K562 (cell line): ENCODE measurements at regions not wholly inside any gene's neighbourhood (a gene's known extent, or its start where the extent isn't known, plus 50 kb on each side); places are given as distances from the start of the nearest gene placed in this dataset.

Experiments used
- ATAC-seq: fragments of 200-7000 bp; cut with Tn5 transposase; 3 replicates; pipeline ENCODE4 v1.9.1; 2020; ENCODE audit warnings: moderate library complexity
- BruUV-seq: library from RNA; stranded (reverse); fragments of 400-500 nt; replicated peaks from 2 replicates; lab custom pipeline; 2021; lab: Mats Ljungman, UMichigan
- CTCF ChIA-PET: fragments of 300-600 bp; formaldehyde crosslinking; extraction: SDS; loops from one replicate; lab custom pipeline; 2021; ENCODE audit warnings: low intra/inter-chr PET ratio; lab: Yijun Ruan, JAX
- POLR2A ChIA-PET: fragments of 300-600, 350-650 bp; sonication (Branson Sonifier 250); formaldehyde crosslinking; extraction: SDS; loops from one replicate; lab custom pipeline; 2021; ENCODE audit warnings: antibody characterized with exemption, inconsistent platforms; lab: Yijun Ruan, JAX
- DNase-seq, 4 experiments: peaks; one replicate each; pipeline versions ENCODE4 v3.0.0 to v3.0.0-alpha.2; 2011 to 2018; ENCODE audit warnings: low spot score in 3 of 4, mixed read lengths in 3 of 4; ENCODE audit errors: extremely low read depth in 1 of 4
- FAIRE-seq: peaks from 2 replicates; lab custom pipeline; 2011; peaks lifted over from hg19 to GRCh38; lab: Jason Lieb, UNC
- H2AFZ ChIP-seq: 2 replicates; pipeline ENCODE4 v1.6.0; 2011; ENCODE audit warnings: low read depth, low read length, control low read depth, inconsistent platforms
- H3K27ac ChIP-seq: fragments of 200-600 bp; 3 replicates; pipeline ENCODE4 v1.8.0; 2011; ENCODE audit warnings: low read depth, mild to moderate bottlenecking, control low read depth, inconsistent platforms, low read length, moderate library complexity, mixed read lengths; ENCODE audit errors: extremely low read depth
- H3K27me3 ChIP-seq, 2 experiments: fragments of 300-600 bp in 1 of 2; 2 replicates in 1 of 2; 3 replicates in 1 of 2; pipeline versions ENCODE4 v1.6.0 to v1.8.0; 2011; ENCODE audit warnings: inconsistent platforms in 2 of 2, low read length in 2 of 2, mild to moderate bottlenecking in 1 of 2, mixed read lengths in 1 of 2, moderate library complexity in 1 of 2; ENCODE audit not compliant: control insufficient read depth in 2 of 2, insufficient read depth in 2 of 2
- H3K36me3 ChIP-seq: fragments of 300-600 bp; 3 replicates; pipeline ENCODE4 v1.8.0; 2011; ENCODE audit warnings: mild to moderate bottlenecking, low read length, inconsistent platforms; ENCODE audit not compliant: control insufficient read depth, insufficient read depth
- H3K4me1 ChIP-seq, 2 experiments: fragments of 200-600 bp in 1 of 2; replicated peaks in 1 of 2; 2 replicates in 1 of 2; 3 replicates in 1 of 2; pipeline versions ENCODE4 v1.5.1 to v1.8.0; 2011; ENCODE audit warnings: inconsistent platforms in 2 of 2, low read length in 2 of 2, mild to moderate bottlenecking in 1 of 2, mixed read lengths in 1 of 2, moderate library complexity in 1 of 2; ENCODE audit not compliant: control insufficient read depth in 2 of 2, insufficient read depth in 2 of 2
- H3K4me2 ChIP-seq: 2 replicates; pipeline ENCODE4 v1.6.1; 2011; ENCODE audit warnings: low read length, control low read depth, inconsistent platforms, mixed read lengths; ENCODE audit not compliant: insufficient read depth
- H3K4me3 ChIP-seq: fragments of 200-600 bp; sonication (generic), shearing (Covaris generic); 2 replicates; pipeline ENCODE4 v1.5.1; 2016; ENCODE audit warnings: control low read depth, inconsistent platforms
- H3K79me2 ChIP-seq: fragments of 200-600 bp; 3 replicates; pipeline ENCODE4 v1.8.0; 2011; ENCODE audit warnings: low read length, inconsistent platforms; ENCODE audit not compliant: control insufficient read depth, insufficient read depth
- H3K9ac ChIP-seq, 2 experiments: 2 replicates each; pipeline versions ENCODE4 v1.6.0 to v1.6.1; 2011; ENCODE audit warnings: low read depth in 2 of 2, low read length in 2 of 2, control low read depth in 1 of 2, inconsistent platforms in 1 of 2, mild to moderate bottlenecking in 1 of 2, mixed read lengths in 1 of 2; ENCODE audit not compliant: insufficient read depth in 1 of 2
- H3K9me1 ChIP-seq: one replicate; pipeline ENCODE4 v1.6.0; 2011; ENCODE audit warnings: inconsistent platforms, mild to moderate bottlenecking, low read length, moderate library complexity; ENCODE audit not compliant: control insufficient read depth, insufficient read depth
- H3K9me3 ChIP-seq: replicated peaks from 2 replicates; pipeline ENCODE4 v1.5.1; 2011; ENCODE audit warnings: low read depth, low read length, inconsistent platforms; ENCODE audit not compliant: control insufficient read depth, insufficient read depth
- H4K20me1 ChIP-seq: replicated peaks from 2 replicates; pipeline ENCODE4 v1.6.1; 2011; ENCODE audit warnings: low read length, inconsistent platforms, mixed read lengths; ENCODE audit not compliant: control insufficient read depth, insufficient read depth
- HNRNPH1 ChIP-seq: fragments of 200-400 bp; formaldehyde crosslinking; optimal IDR thresholded peaks from 2 replicates; pipeline ENCODE3; 2017; ENCODE audit warnings: low read depth, mild to moderate bottlenecking, low read length, moderate library complexity
- ILF3 ChIP-seq: fragments of 450-650 bp; IDR thresholded peaks from 2 replicates; pipeline ENCODE4 v1.6.1; 2018; ENCODE audit warnings: antibody characterized with exemption, mild to moderate bottlenecking, moderate library complexity, borderline replicate concordance
- POLR2H ChIP-seq: IDR thresholded peaks from 2 replicates; pipeline ENCODE4 v1.6.1; 2016; ENCODE audit warnings: missing genetic modification characterization, low read depth, mild to moderate bottlenecking, control low read depth, missing compliant biosample characterization, moderate library complexity
- POLR3G ChIP-seq: IDR thresholded peaks from 2 replicates; pipeline ENCODE4 v1.6.1; 2011; ENCODE audit not compliant: insufficient read length, insufficient replicate concordance; ENCODE audit errors: extremely low read depth
- SRSF3 ChIP-seq: fragments of 200-400 bp; formaldehyde crosslinking; IDR thresholded peaks from 2 replicates; pipeline ENCODE4 v1.6.1; 2016; ENCODE audit warnings: mild to moderate bottlenecking, low read length, moderate library complexity; ENCODE audit not compliant: insufficient read depth
- WHSC1 ChIP-seq: IDR thresholded peaks from one replicate; pipeline ENCODE4 v1.6.1; 2012; ENCODE audit warnings: low read length, control low read depth, inconsistent platforms
- WGBS: fragments of 100-300 bp; shearing (Covaris generic); methylation state at CpG from one replicate; pipeline ENCODE4 v1.1.6; 2016; ENCODE audit warnings: low coverage, mixed read lengths; ENCODE audit not compliant: insufficient coverage; ENCODE audit errors: missing lambda C conversion rate; 5-methylcytosine and 5-hydroxymethylcytosine counted together
- in situ Hi-C: fragments of 300-500 bp; cut with MboI; formaldehyde crosslinking; loops from 4 replicates; pipeline ENCODE4 v1.15.0; 2018; ENCODE audit warnings: inconsistent platforms, mixed read lengths
- intact Hi-C: fragments of 100-400 bp; cut with micrococcal nuclease; formaldehyde crosslinking; loops from 2 replicates; pipeline ENCODE4 v1.14.2; 2022
- TF ChIP-seq, protein P1 (sequence below): IDR thresholded peaks from 2 replicates; pipeline ENCODE4 v1.6.1; 2011; ENCODE audit not compliant: insufficient read length; ENCODE audit errors: extremely low read depth
- TF ChIP-seq, protein P2 (sequence below): fragments of 450-650 bp; formaldehyde crosslinking; IDR thresholded peaks from 2 replicates; pipeline ENCODE4 v1.4.0; 2022; ENCODE audit warnings: mild to moderate bottlenecking, moderate library complexity

DNA sequence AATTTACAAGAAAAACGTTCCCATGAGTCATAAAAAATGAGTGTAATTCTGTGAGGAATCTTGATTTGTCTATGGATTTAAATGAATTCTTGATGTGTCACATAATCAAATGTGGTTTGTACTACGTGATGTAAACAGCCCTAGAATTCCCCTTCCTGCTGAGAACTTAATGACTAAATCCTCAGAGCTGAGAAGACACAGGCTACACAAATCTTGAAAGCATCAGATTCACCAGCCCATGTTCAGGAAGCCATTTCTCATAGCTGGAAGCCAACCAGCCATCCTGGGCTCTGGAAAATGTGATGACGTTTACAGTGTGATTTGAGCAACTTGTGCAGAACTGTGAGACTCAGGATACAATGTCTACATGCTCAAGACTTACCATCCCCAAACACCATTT lies 193.7 kb upstream of the MME start:
- no peak overlapping the region for H3K9ac ChIP-seq
- H3K4me1 ChIP-seq = peaks cover 0 to 5% of the 10 kb centered on the region in 2 experiments; a peak in 1 of 5 replicates
- no peaks in the 10 kb centered on the region for H3K9me1 ChIP-seq
- in situ Hi-C loops (no loop called here), intact Hi-C loops (no loop called here)
- no peaks in the 10 kb centered on the region for H3K36me3 ChIP-seq
- H3K4me2 ChIP-seq = no peak overlapping the region
- no peak overlapping the region; the same call in 1 of the 2 replicates for H2AFZ ChIP-seq
- no peaks in the 10 kb centered on the region for H4K20me1 ChIP-seq
- ChIA-PET CTCF (no interaction called here), POLR2A (no interaction called here)
- WGBS = 5% methylated on average over 3 of the region's 3 CpGs
- no peak overlapping the region for H3K4me3 ChIP-seq
- ATAC-seq (no peak), DNase-seq (no peak), FAIRE-seq (no peak)
- BruUV-seq = no TSS peak
- TF ChIP-seq SRSF3 (no peak), POLR2H (tag) (no peak), ILF3 (no peak), POLR3G (no peak), WHSC1 (no peak), HNRNPH1 (no peak)
- TF ChIP-seq, protein P1, sequence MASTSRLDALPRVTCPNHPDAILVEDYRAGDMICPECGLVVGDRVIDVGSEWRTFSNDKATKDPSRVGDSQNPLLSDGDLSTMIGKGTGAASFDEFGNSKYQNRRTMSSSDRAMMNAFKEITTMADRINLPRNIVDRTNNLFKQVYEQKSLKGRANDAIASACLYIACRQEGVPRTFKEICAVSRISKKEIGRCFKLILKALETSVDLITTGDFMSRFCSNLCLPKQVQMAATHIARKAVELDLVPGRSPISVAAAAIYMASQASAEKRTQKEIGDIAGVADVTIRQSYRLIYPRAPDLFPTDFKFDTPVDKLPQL = no peak
- TF ChIP-seq, protein P2, sequence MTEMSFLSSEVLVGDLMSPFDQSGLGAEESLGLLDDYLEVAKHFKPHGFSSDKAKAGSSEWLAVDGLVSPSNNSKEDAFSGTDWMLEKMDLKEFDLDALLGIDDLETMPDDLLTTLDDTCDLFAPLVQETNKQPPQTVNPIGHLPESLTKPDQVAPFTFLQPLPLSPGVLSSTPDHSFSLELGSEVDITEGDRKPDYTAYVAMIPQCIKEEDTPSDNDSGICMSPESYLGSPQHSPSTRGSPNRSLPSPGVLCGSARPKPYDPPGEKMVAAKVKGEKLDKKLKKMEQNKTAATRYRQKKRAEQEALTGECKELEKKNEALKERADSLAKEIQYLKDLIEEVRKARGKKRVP (CRISPR knock-in tag) = no peak
- no peak overlapping the region for H3K27ac ChIP-seq
- no peaks in the 10 kb centered on the region for H3K9me3 ChIP-seq
- H3K79me2 ChIP-seq = no peaks in the 10 kb centered on the region
- no peaks in the 10 kb centered on the region for H3K27me3 ChIP-seq
